ENCODE measurements at regions not wholly inside any gene's neighbourhood (a gene's known extent, or its start where the extent isn't known, plus 50 kb on each side); places are given as distances from the start of the nearest gene placed in this dataset.

- H3K9me3 ChIP-seq (ENCODE audit: insufficient read depth in 2 of 2, low read depth in 1 of 2, low read length in 1 of 2): no peaks in the 10 kb centered on the region; a peak in 1 of 4 replicates
- H4K91ac ChIP-seq (replicated peaks; ENCODE audit: insufficient read length, low read length): no peak overlapping the region
- FAIRE-seq: no peak
These were observed 159.4 kb upstream of the KBTBD8 start for GRCh38 chr3:66838704-66839103.

More at GRCh38 chr3:66838704-66839103, 159.4 kb upstream of the KBTBD8 start:
- H3K4me2 ChIP-seq (ENCODE audit: insufficient read depth in 1 of 2, low read depth in 2 of 2, low read length in 2 of 2): no peak overlapping the region
- H2AK5ac ChIP-seq (ENCODE audit: low read depth, low read length): no peak overlapping the region
- TF ChIP-seq SIX5 (IDR thresholded peaks at IDR 0.05; ENCODE audit: low read depth, low read length): no peak
- no peaks in the 10 kb centered on the region for H3K79me2 ChIP-seq (ENCODE audit: control insufficient read depth in 1 of 2, insufficient read depth in 2 of 2, low read length in 2 of 2)
- POLR2A ChIA-PET (ENCODE audit: partially characterized antibody): no interaction called here
- H3K9ac ChIP-seq (replicated peaks in 1 of 4; ENCODE audit: extremely low read depth in 1 of 4, low read depth in 3 of 4, low read length in 3 of 4): no peak overlapping the region
- H2BK120ac ChIP-seq (replicated peaks; ENCODE audit: low read depth, low read length): no peak overlapping the region
- no peak overlapping the region for H3K4ac ChIP-seq (replicated peaks; ENCODE audit: insufficient read length, low read depth, low read length)
- no peaks in the 10 kb centered on the region for H4K20me1 ChIP-seq (replicated peaks in 1 of 2; ENCODE audit: control insufficient read depth in 1 of 2, insufficient read depth in 2 of 2, low read length in 2 of 2)
- no peaks in the 10 kb centered on the region for H3K79me1 ChIP-seq (ENCODE audit: low read depth, low read length)
- no peaks in the 10 kb centered on the region for H3K36me3 ChIP-seq (ENCODE audit: control insufficient read depth in 2 of 4, insufficient read depth in 4 of 4, low read length in 3 of 4)
- no peak overlapping the region for H4K8ac ChIP-seq (ENCODE audit: extremely low read depth, insufficient read depth, low read length)
- CTCF ChIA-PET (ENCODE audit: partially characterized antibody): interaction anchor here (0.8 kb wide), 1 partner anchor 17 kb away, joined by 4 read pairs; no protein-coding TSS in a partner anchor
- H3K14ac ChIP-seq (ENCODE audit: insufficient read length): no peak overlapping the region
- H3K56ac ChIP-seq (replicated peaks; ENCODE audit: insufficient read length, low read depth, low read length): no peak overlapping the region
- H3K27me3 ChIP-seq (replicated peaks in 1 of 4; ENCODE audit: control insufficient read depth in 3 of 4, extremely low read depth in 1 of 4, insufficient read depth in 3 of 4, low read length in 3 of 4): peaks cover 0 to 1% (median 0%) of the 10 kb centered on the region in 4 experiments; a peak in 1 of 7 replicates
- H2BK5ac ChIP-seq (ENCODE audit: low read depth, low read length): no peak overlapping the region
- no peak overlapping the region for H2AFZ ChIP-seq (ENCODE audit: low read length)
- H2BK15ac ChIP-seq (ENCODE audit: low read length): no peak overlapping the region
- no peak overlapping the region for H3K18ac ChIP-seq (ENCODE audit: extremely low read depth, low read length)
- H3K4me3 ChIP-seq (ENCODE audit: extremely low read depth in 1 of 4, insufficient read depth in 2 of 4, low read depth in 3 of 4, low read length in 4 of 4): no peak overlapping the region
- DNase-seq (ENCODE audit: low read depth in 1 of 2, low spot score in 2 of 2): no peak
- WGBS, 2 experiments (ENCODE audit: extremely low coverage in 1 of 2, insufficient coverage in 1 of 2, insufficient read length in 1 of 2, insufficient replicate concordance in 2 of 2, low coverage in 1 of 2, low lambda C conversion rate in 2 of 2, missing lambda C conversion rate in 1 of 2): 86% methylated on average over 8 of the region's 8 CpGs; no CpG with 5 or more reads in 1 of the 2 experiments
- H4K5ac ChIP-seq (ENCODE audit: insufficient read length, low read depth, low read length): no peak overlapping the region
- H3K23ac ChIP-seq (ENCODE audit: insufficient read length): no peak overlapping the region
- no peak overlapping the region for H3K27ac ChIP-seq (ENCODE audit: low read depth, low read length)
- no peak overlapping the region for H2BK20ac ChIP-seq (ENCODE audit: low read length)
- H3K4me1 ChIP-seq (replicated peaks in 1 of 4; ENCODE audit: control insufficient read depth in 3 of 4, insufficient read depth in 4 of 4, low read length in 3 of 4): no peaks in the 10 kb centered on the region; a peak in 1 of 7 replicates
- no peaks in the 10 kb centered on the region for H3K23me2 ChIP-seq (ENCODE audit: low read depth, low read length)
- no peak overlapping the region for H2BK12ac ChIP-seq (ENCODE audit: low read depth, low read length)

Measured in H1 (cell line).